A549 (cell line): ENCODE measurements at regions not wholly inside any gene's neighbourhood (a gene's known extent, or its start where the extent isn't known, plus 50 kb on each side); places are given as distances from the start of the nearest gene placed in this dataset.

Experiments
- ATAC-seq, 2 experiments: fragments of 200-7000 bp in 1 of 2; fragments of >200 bp in 1 of 2; cut with Nextera tagmentation in 1 of 2; cut with Tn5 transposase in 1 of 2; 3 replicates each; pipeline versions ENCODE4 v1.8.0 to v1.9.1; 2018 to 2020; ENCODE audit warnings: mild to moderate bottlenecking in 1 of 2, moderate library complexity in 1 of 2
- CTCF ChIA-PET: fragments of 300-600 bp; sonication (Branson Sonifier 250); formaldehyde crosslinking; extraction: SDS; loops from one replicate; lab custom pipeline; 2021; ENCODE audit warnings: antibody characterized with exemption, inconsistent platforms; lab: Yijun Ruan, JAX
- POLR2A ChIA-PET: fragments of 350-600 bp; formaldehyde crosslinking; extraction: SDS; loops from one replicate; lab custom pipeline; 2021; ENCODE audit warnings: antibody characterized with exemption, inconsistent platforms; lab: Yijun Ruan, JAX
- DNase-seq, 2 experiments: peaks; one replicate each; pipeline versions ENCODE4 v3.0.0 to v3.0.0-alpha.2; 2011 to 2016; ENCODE audit warnings: low read depth in 1 of 2, low spot score in 1 of 2
- FAIRE-seq: peaks from 2 replicates; lab custom pipeline; 2011; peaks lifted over from hg19 to GRCh38; lab: Jason Lieb, UNC
- H3K27ac ChIP-seq, 2 experiments: fragments of >200 bp; sonication (Bioruptor Twin); formaldehyde crosslinking; 3 replicates each; pipeline ENCODE4 v1.5.1; 2016 to 2017
- H3K4me1 ChIP-seq: fragments of >200 bp; sonication (Bioruptor Twin); formaldehyde crosslinking; 3 replicates; pipeline ENCODE4 v1.6.1; 2016
- H3K4me2 ChIP-seq: fragments of >200 bp; sonication (Bioruptor Twin); formaldehyde crosslinking; 3 replicates; pipeline ENCODE4 v1.6.1; 2016
- H3K4me3 ChIP-seq: fragments of >200 bp; sonication (Bioruptor Twin); formaldehyde crosslinking; 3 replicates; pipeline ENCODE4 v1.5.1; 2016
- H3K9me3 ChIP-seq: fragments of >200 bp; sonication (Bioruptor Twin); formaldehyde crosslinking; 3 replicates; pipeline ENCODE4 v1.6.1; 2016
- BHLHE40 ChIP-seq: IDR thresholded peaks from 2 replicates; pipeline ENCODE4 v1.6.1; 2012; ENCODE audit warnings: low read depth, low read length, inconsistent platforms
- CBX2 ChIP-seq: fragments of 200-600 bp; sonication (generic); IDR thresholded peaks from 2 replicates; pipeline ENCODE4 v1.6.1; 2016; ENCODE audit warnings: low read depth, mild to moderate bottlenecking, borderline replicate concordance
- CBX8 ChIP-seq: fragments of 200-600 bp; sonication (generic); IDR thresholded peaks from 2 replicates; pipeline ENCODE4 v1.6.1; 2016
- CHD4 ChIP-seq: fragments of 200-600 bp; sonication (generic); IDR thresholded peaks from 2 replicates; pipeline ENCODE4 v1.6.1; 2016; ENCODE audit warnings: antibody characterized with exemption, mild to moderate bottlenecking, borderline replicate concordance
- EHF ChIP-seq: fragments of 250-450 bp; sonication (Bioruptor Pico); IDR thresholded peaks from 2 replicates; pipeline ENCODE4 v1.5.0; 2020; ENCODE audit warnings: mild to moderate bottlenecking
- EHMT2 ChIP-seq: fragments of 200-600 bp; sonication (generic); IDR thresholded peaks from 2 replicates; pipeline ENCODE4 v1.6.1; 2016; ENCODE audit warnings: antibody characterized with exemption, low read depth, mild to moderate bottlenecking, moderate library complexity
- ESRRA ChIP-seq: fragments of 150-350 bp; IDR thresholded peaks from 2 replicates; pipeline ENCODE4 v1.6.1; 2014; ENCODE audit warnings: mild to moderate bottlenecking, low read length, borderline replicate concordance
- FOSB ChIP-seq: fragments of 250-450 bp; sonication (Bioruptor Pico); IDR thresholded peaks from 2 replicates; pipeline ENCODE4 v1.5.0; 2020; ENCODE audit warnings: mild to moderate bottlenecking, moderate library complexity
- FOSL2 ChIP-seq, 2 experiments: fragments of 450-650 bp in 1 of 2; fragments of >200 bp in 1 of 2; sonication (Bioruptor Twin) in 1 of 2; formaldehyde crosslinking; IDR thresholded peaks; 2 replicates each; pipeline versions ENCODE4 v1.5.0 to v1.6.1; 2016 to 2020; ENCODE audit warnings: mild to moderate bottlenecking in 1 of 2, moderate library complexity in 1 of 2
- GATA3 ChIP-seq: IDR thresholded peaks from 2 replicates; pipeline ENCODE4 v1.6.1; 2012; ENCODE audit warnings: borderline replicate concordance
- HOXB5 ChIP-seq: fragments of 250-450 bp; sonication (Bioruptor Pico); IDR thresholded peaks from 2 replicates; pipeline ENCODE4 v1.5.0; 2020; ENCODE audit warnings: mild to moderate bottlenecking, moderate library complexity
- JUNB ChIP-seq: fragments of >200 bp; sonication (Bioruptor Twin); formaldehyde crosslinking; IDR thresholded peaks from 2 replicates; pipeline ENCODE4 v1.6.1; 2016
- KDM5A ChIP-seq: fragments of 200-600 bp; sonication (generic); IDR thresholded peaks from 2 replicates; pipeline ENCODE4 v1.6.1; 2016; ENCODE audit warnings: antibody characterized with exemption, mild to moderate bottlenecking
- MAZ ChIP-seq: fragments of 150-350 bp; IDR thresholded peaks from 2 replicates; pipeline ENCODE4 v1.6.1; 2014; ENCODE audit warnings: antibody characterized with exemption, low read depth, low read length, borderline replicate concordance
- NFE2L2 ChIP-seq: fragments of 150-350 bp; conservative IDR thresholded peaks from 2 replicates; pipeline ENCODE4 v1.6.1; 2014; ENCODE audit warnings: low read length
- NPAS2 ChIP-seq: fragments of 250-450 bp; sonication (Bioruptor Pico); IDR thresholded peaks from 2 replicates; pipeline ENCODE4 v1.8.0; 2022; ENCODE audit warnings: mild to moderate bottlenecking, moderate library complexity, borderline replicate concordance
- POLR2AphosphoS2 ChIP-seq: conservative IDR thresholded peaks from 2 replicates; pipeline ENCODE4 v1.6.1; 2012; ENCODE audit warnings: low read length, improper control_type of control experiment, inconsistent platforms
- RARB ChIP-seq: fragments of 250-450 bp; sonication (Bioruptor Pico); IDR thresholded peaks from 2 replicates; pipeline ENCODE4 v1.8.0; 2021; ENCODE audit warnings: mild to moderate bottlenecking, moderate library complexity
- RCOR1 ChIP-seq: fragments of 150-350 bp; IDR thresholded peaks from 2 replicates; pipeline ENCODE4 v1.6.1; 2014; ENCODE audit warnings: antibody characterized with exemption, low read length, low read depth
- ZC3H11A ChIP-seq: fragments of 450-650 bp; IDR thresholded peaks from 2 replicates; pipeline ENCODE4 v1.6.1; 2014; ENCODE audit warnings: antibody characterized with exemption, mild to moderate bottlenecking
- ZFP36 ChIP-seq: fragments of 450-650 bp; IDR thresholded peaks from 2 replicates; pipeline ENCODE4 v1.6.1; 2014; ENCODE audit warnings: borderline replicate concordance; ENCODE audit not compliant: partially characterized antibody
- WGBS: methylation state at CpG from one replicate; pipeline ENCODE4 v1.1.6; 2017; ENCODE audit errors: missing lambda C conversion rate; 5-methylcytosine and 5-hydroxymethylcytosine counted together
- TF ChIP-seq, protein P1 (sequence below): fragments of 250-450 bp; sonication (Bioruptor Pico); IDR thresholded peaks from 2 replicates; pipeline ENCODE4 v1.5.0; 2021; ENCODE audit warnings: mild to moderate bottlenecking, moderate library complexity, borderline replicate concordance

DNA sequence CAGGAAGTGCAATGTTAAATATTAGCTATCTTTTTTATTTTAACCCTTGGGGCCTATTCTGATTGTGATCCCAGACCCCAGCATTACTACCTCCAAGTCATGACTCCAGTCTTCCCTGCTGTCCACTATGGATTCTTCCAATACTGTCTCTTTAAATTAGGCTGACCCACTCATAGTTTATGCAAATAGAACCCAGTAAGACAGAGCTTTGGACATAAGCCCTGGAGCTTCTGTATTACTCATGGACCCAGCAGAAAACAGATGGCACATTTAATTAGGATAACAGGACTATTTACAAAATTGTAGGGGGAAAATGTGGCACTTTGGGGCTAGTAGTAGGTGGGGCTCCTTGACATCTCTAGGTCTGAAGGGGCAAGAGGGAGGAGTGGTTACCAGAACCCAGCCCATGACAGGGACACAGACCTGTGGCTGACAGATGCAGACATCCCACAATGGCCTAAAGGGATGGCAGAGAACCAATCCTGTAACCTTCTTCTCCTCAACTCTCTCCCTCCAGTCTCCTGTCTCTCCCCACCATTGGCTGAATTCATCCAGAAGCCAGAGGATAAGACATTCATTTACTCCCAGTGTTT is 233.5 kb downstream of the OMA1 start:
- H3K27ac ChIP-seq: no peak overlapping the region
- TF ChIP-seq EHMT2 (no peak), CHD4 (no peak), RCOR1 (no peak), NFE2L2 (no peak), HOXB5 (CRISPR knock-in tag) (no peak), ZC3H11A (no peak), KDM5A (no peak), JUNB (no peak), EHF (CRISPR knock-in tag) (no peak), BHLHE40 (no peak)
- ChIA-PET POLR2A (no interaction called here), CTCF (no interaction called here)
- no peaks in the 10 kb centered on the region for H3K4me1 ChIP-seq
- FAIRE-seq: no peak
- H3K4me2 ChIP-seq: no peak overlapping the region
- no peak for ATAC-seq
- no peaks in the 10 kb centered on the region for H3K9me3 ChIP-seq
- no peak overlapping the region for H3K4me3 ChIP-seq
- DNase-seq: no peak

DNA sequence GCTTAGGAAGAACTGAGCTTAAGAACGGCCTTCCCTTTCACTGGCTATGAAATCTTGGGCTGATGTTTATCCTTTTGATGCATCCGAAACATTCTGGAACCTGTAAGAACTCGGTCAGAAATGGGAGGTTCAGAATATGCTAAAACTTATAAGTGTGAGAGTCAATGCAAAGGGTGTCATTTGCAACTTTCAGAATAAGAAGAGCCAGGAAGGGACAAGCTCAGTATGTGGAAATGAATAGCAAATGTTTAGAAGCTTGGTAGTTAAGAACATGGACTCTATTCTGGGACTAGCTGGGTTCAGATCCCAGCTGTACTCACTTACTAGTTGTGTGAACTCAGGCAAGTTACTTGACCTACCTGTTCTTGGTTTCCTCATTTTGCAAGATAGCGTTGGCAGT is 234.1 kb downstream of the OMA1 start:
- no peaks in the 10 kb centered on the region for H3K4me1 ChIP-seq
- WGBS: 13% methylated on average over 4 of the region's 4 CpGs
- H3K4me2 ChIP-seq: no peak overlapping the region
- no peak overlapping the region for H3K4me3 ChIP-seq
- FAIRE-seq (no peak), DNase-seq (no peak), ATAC-seq (no peak)
- TF ChIP-seq GATA3: no peak
- no peak for TF ChIP-seq JUNB
- TF ChIP-seq CBX8: no peak
- TF ChIP-seq FOSB (CRISPR knock-in tag): no peak
- POLR2A ChIA-PET: no interaction called here
- CTCF ChIA-PET: interaction anchor here (0.6 kb wide), 1 partner anchor 429 kb away, joined by 3 read pairs; no protein-coding TSS in a partner anchor
- H3K9me3 ChIP-seq: no peaks in the 10 kb centered on the region
- H3K27ac ChIP-seq: no peak overlapping the region

DNA sequence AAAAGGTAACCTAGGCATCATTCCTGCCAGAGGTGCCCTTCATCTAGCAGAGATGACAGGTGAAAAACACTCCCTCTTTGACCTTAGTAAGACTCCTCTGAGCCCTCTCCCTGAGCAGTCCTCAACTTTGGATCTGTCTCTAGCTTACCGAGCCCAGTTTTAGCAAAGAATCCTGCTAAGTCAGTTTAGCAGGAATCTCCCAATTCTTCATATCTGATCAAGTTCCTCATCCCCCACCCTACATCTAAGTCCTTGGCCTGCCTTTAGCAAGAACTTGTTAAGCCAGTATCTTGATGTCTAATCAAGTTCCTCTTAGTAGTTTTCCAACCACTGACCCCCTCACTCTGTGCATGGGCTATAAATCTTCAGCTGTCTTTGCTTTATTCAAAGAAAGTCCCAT is 235.6 kb downstream of the OMA1 start:
- Histone ChIP-seq H3K4me3 (no peak overlapping the region), H3K9me3 (no peaks in the 10 kb centered on the region), H3K4me1 (no peaks in the 10 kb centered on the region), H3K27ac (no peak overlapping the region), H3K4me2 (no peak overlapping the region)
- FAIRE-seq (no peak), ATAC-seq (no peak), DNase-seq (no peak)
- TF ChIP-seq RCOR1 (no peak), RARB (no peak), BHLHE40 (no peak), NPAS2 (CRISPR knock-in tag) (no peak), FOSL2 (IDR thresholded peaks at IDR 0.05) (no peak), FOSL2 (CRISPR knock-in tag; IDR thresholded peaks at IDR 0.05) (no peak), JUNB (no peak), HOXB5 (CRISPR knock-in tag) (no peak), POLR2AphosphoS2 (no peak), ZFP36 (no peak), ESRRA (no peak), NFE2L2 (no peak), CBX2 (no peak), MAZ (no peak)
- TF ChIP-seq, protein P1, sequence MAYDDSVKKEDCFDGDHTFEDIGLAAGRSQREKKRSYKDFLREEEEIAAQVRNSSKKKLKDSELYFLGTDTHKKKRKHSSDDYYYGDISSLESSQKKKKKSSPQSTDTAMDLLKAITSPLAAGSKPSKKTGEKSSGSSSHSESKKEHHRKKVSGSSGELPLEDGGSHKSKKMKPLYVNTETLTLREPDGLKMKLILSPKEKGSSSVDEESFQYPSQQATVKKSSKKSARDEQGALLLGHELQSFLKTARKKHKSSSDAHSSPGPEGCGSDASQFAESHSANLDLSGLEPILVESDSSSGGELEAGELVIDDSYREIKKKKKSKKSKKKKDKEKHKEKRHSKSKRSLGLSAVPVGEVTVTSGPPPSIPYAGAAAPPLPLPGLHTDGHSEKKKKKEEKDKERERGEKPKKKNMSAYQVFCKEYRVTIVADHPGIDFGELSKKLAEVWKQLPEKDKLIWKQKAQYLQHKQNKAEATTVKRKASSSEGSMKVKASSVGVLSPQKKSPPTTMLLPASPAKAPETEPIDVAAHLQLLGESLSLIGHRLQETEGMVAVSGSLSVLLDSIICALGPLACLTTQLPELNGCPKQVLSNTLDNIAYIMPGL (CRISPR knock-in tag): no peak
- POLR2A ChIA-PET: no interaction called here
- 23% methylated on average over 1 of the region's 1 CpG for WGBS
- CTCF ChIA-PET: interaction anchor here (1.4 kb wide), 1 partner anchor 9 kb away, joined by 4 read pairs; no protein-coding TSS in a partner anchor
